Mesenchymal stem cell (in vitro differentiated cells and primary cell): ENCODE measurements at regions not wholly inside any gene's neighbourhood (a gene's known extent, or its start where the extent isn't known, plus 50 kb on each side); places are given as distances from the start of the nearest gene placed in this dataset.

Experiments used
- DNase-seq: peaks from one replicate; pipeline ENCODE4 v3.0.0-alpha.2; 2013
- H2AFZ ChIP-seq: one replicate; pipeline ENCODE4 v1.6.1; 2013; ENCODE audit warnings: low read depth, mild to moderate bottlenecking, control low read depth, inconsistent platforms, low read length, moderate library complexity
- H2AK5ac ChIP-seq: 2 replicates; pipeline ENCODE4 v1.6.1; 2013; ENCODE audit warnings: low read length, moderate library complexity, mild to moderate bottlenecking, inconsistent platforms; ENCODE audit not compliant: severe bottlenecking
- H2BK120ac ChIP-seq: one replicate; pipeline ENCODE4 v1.6.1; 2013; ENCODE audit warnings: low read depth, mild to moderate bottlenecking, inconsistent platforms, low read length, moderate library complexity
- H2BK12ac ChIP-seq, 2 experiments: one replicate each; pipeline ENCODE4 v1.6.1; 2013; ENCODE audit warnings: inconsistent platforms in 2 of 2, low read length in 2 of 2, mild to moderate bottlenecking in 2 of 2, moderate library complexity in 2 of 2, control low read depth in 1 of 2
- H2BK15ac ChIP-seq: one replicate; pipeline ENCODE4 v1.6.1; 2013; ENCODE audit warnings: mild to moderate bottlenecking, low read depth, inconsistent platforms; ENCODE audit not compliant: poor library complexity, severe bottlenecking
- H2BK5ac ChIP-seq: 2 replicates; pipeline ENCODE4 v1.6.1; 2013; ENCODE audit warnings: low read depth, mild to moderate bottlenecking, low read length, control low read depth, inconsistent platforms; ENCODE audit not compliant: poor library complexity, severe bottlenecking
- H3K14ac ChIP-seq, 2 experiments: one replicate each; pipeline ENCODE4 v1.6.1; 2013; ENCODE audit warnings: inconsistent platforms in 2 of 2, low read length in 2 of 2, control low read depth in 1 of 2, mild to moderate bottlenecking in 1 of 2, moderate library complexity in 1 of 2
- H3K18ac ChIP-seq, 2 experiments: one replicate each; pipeline ENCODE4 v1.6.1; 2013; ENCODE audit warnings: inconsistent platforms in 2 of 2, low read length in 2 of 2, control low read depth in 1 of 2, low read depth in 1 of 2, mild to moderate bottlenecking in 1 of 2
- H3K23ac ChIP-seq, 2 experiments: one replicate each; pipeline ENCODE4 v1.6.1; 2013; ENCODE audit warnings: inconsistent platforms in 2 of 2, low read length in 2 of 2, mild to moderate bottlenecking in 2 of 2, moderate library complexity in 2 of 2, control low read depth in 1 of 2
- H3K27ac ChIP-seq: 2 replicates; pipeline ENCODE4 v1.5.1; 2013; ENCODE audit warnings: mild to moderate bottlenecking, moderate library complexity, low read length, control low read depth, inconsistent platforms; ENCODE audit not compliant: poor library complexity, severe bottlenecking
- H3K27me3 ChIP-seq, 2 experiments: 2 replicates each; pipeline versions ENCODE4 v1.6.1 to v1.7.0; 2013; ENCODE audit warnings: low read length in 2 of 2, mild to moderate bottlenecking in 2 of 2, moderate library complexity in 2 of 2, control low read depth in 1 of 2, inconsistent platforms in 1 of 2; ENCODE audit not compliant: control insufficient read depth in 1 of 2, insufficient read depth in 1 of 2
- H3K36me3 ChIP-seq, 2 experiments: 2 replicates each; pipeline versions ENCODE4 v1.6.1 to v1.7.0; 2013; ENCODE audit warnings: low read length in 2 of 2, control low read depth in 1 of 2, inconsistent platforms in 1 of 2, low read depth in 1 of 2, mild to moderate bottlenecking in 1 of 2; ENCODE audit not compliant: insufficient read depth in 2 of 2, control insufficient read depth in 1 of 2
- H3K4ac ChIP-seq, 2 experiments: one replicate each; pipeline ENCODE4 v1.6.1; 2013; ENCODE audit warnings: inconsistent platforms in 2 of 2, low read length in 2 of 2, mild to moderate bottlenecking in 2 of 2, moderate library complexity in 2 of 2, control low read depth in 1 of 2, low read depth in 1 of 2
- H3K4me1 ChIP-seq: 2 replicates; pipeline ENCODE4 v1.6.1; 2013; ENCODE audit warnings: low read depth, low read length, control low read depth; ENCODE audit not compliant: control insufficient read depth, insufficient read depth
- H3K4me2 ChIP-seq: 2 replicates; pipeline ENCODE4 v1.6.1; 2013; ENCODE audit warnings: low read length, mild to moderate bottlenecking, inconsistent platforms; ENCODE audit not compliant: poor library complexity, severe bottlenecking
- H3K4me3 ChIP-seq, 2 experiments: 2 replicates each; pipeline versions ENCODE4 v1.5.1 to v1.7.0; 2013; ENCODE audit warnings: low read length in 2 of 2, mild to moderate bottlenecking in 2 of 2, control low read depth in 1 of 2, low read depth in 1 of 2; ENCODE audit not compliant: insufficient read depth in 1 of 2
- H3K79me1 ChIP-seq: replicated peaks from 2 replicates; pipeline ENCODE4 v1.6.1; 2013; ENCODE audit warnings: mild to moderate bottlenecking, control low read depth, low read length, inconsistent platforms; ENCODE audit not compliant: poor library complexity, severe bottlenecking
- H3K9ac ChIP-seq: 2 replicates; pipeline ENCODE4 v1.7.0; 2013; ENCODE audit warnings: mild to moderate bottlenecking, low read length, moderate library complexity
- H3K9me3 ChIP-seq: 2 replicates; pipeline ENCODE4 v1.7.0; 2013; ENCODE audit warnings: mild to moderate bottlenecking, low read length; ENCODE audit not compliant: control insufficient read depth
- H4K8ac ChIP-seq: one replicate; pipeline ENCODE4 v1.6.1; 2013; ENCODE audit warnings: inconsistent platforms, mild to moderate bottlenecking, low read length, moderate library complexity
- H4K91ac ChIP-seq: one replicate; pipeline ENCODE4 v1.6.1; 2013; ENCODE audit warnings: mild to moderate bottlenecking, low read length, inconsistent platforms
- WGBS: methylation state at CpG from one replicate; pipeline ENCODE4 v1.1.7; 2013; ENCODE audit warnings: mixed read lengths; 5-methylcytosine and 5-hydroxymethylcytosine counted together

DNA sequence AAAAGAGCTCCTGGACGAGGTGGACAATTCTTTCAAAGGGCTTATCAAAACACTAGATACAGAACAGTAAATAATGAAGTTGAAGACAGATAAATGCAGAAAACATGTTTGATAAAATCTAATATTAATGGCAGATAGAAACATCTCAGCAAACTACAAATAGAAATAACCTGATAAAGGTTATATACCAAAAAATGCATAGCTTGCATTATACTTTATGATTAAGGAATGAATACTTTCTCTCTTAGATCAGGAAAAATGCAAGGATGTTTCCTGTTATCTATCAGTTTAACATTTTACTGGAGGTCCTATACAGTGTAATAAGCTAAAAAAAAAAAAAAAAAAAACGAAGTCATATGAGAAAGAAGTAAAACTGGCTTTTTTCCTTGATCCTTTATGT lies 304.5 kb upstream of the CXorf51A start:
- Histone ChIP-seq H2BK120ac (no peak overlapping the region), H4K8ac (no peak overlapping the region), H3K4ac (no peak overlapping the region), H3K4me1 (no peaks in the 10 kb centered on the region), H3K18ac (no peak overlapping the region), H2BK15ac (no peak overlapping the region), H3K36me3 (no peaks in the 10 kb centered on the region), H3K9ac (no peak overlapping the region), H3K27me3 (no peaks in the 10 kb centered on the region), H4K91ac (no peak overlapping the region), H2BK12ac (no peak overlapping the region), H3K4me3 (no peak overlapping the region), H3K14ac (no peak overlapping the region), H3K79me1 (no peaks in the 10 kb centered on the region), H3K23ac (no peak overlapping the region), H2BK5ac (no peak overlapping the region), H3K4me2 (no peak overlapping the region), H2AFZ (no peak overlapping the region), H3K9me3 (peaks cover 6% of the 10 kb centered on the region), H3K27ac (no peak overlapping the region), H2AK5ac (no peak overlapping the region)
- DNase-seq: no peak
- WGBS: no CpG with 5 or more reads among the region's 2 CpGs

DNA sequence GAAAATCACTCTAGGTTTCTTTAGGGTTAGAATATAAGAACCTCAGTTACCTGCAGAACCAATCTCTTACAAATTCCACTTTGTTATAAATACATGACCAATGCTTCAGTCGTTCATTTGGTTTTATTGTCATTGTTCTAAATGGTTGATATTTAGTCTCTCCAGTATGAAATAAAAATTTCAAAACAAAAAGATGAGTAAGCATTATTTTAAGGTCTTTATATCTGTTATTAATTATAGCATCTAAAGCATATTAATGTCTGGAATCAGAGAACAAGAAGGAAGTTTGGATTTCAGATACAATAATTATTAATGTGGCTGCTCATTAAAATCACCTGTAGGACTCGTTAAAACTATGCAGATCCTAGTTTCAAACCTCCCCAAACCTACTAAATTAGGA lies 265.4 kb upstream of the CXorf51A start:
- Histone ChIP-seq H3K4me1 (no peaks in the 10 kb centered on the region), H3K27ac (no peak overlapping the region), H2BK12ac (no peak overlapping the region), H3K9ac (no peak overlapping the region), H2AFZ (no peak overlapping the region), H3K23ac (no peak overlapping the region), H3K4ac (no peak overlapping the region), H2BK5ac (no peak overlapping the region), H3K36me3 (no peaks in the 10 kb centered on the region), H2BK120ac (no peak overlapping the region), H3K9me3 (peaks cover 7% of the 10 kb centered on the region), H2BK15ac (no peak overlapping the region), H3K18ac (no peak overlapping the region), H3K14ac (no peak overlapping the region), H3K4me3 (no peak overlapping the region), H3K27me3 (no peaks in the 10 kb centered on the region), H3K4me2 (no peak overlapping the region), H4K8ac (no peak overlapping the region), H3K79me1 (no peaks in the 10 kb centered on the region), H2AK5ac (no peak overlapping the region), H4K91ac (no peak overlapping the region)
- no peak for DNase-seq
- no CpG with 5 or more reads among the region's 2 CpGs for WGBS

DNA sequence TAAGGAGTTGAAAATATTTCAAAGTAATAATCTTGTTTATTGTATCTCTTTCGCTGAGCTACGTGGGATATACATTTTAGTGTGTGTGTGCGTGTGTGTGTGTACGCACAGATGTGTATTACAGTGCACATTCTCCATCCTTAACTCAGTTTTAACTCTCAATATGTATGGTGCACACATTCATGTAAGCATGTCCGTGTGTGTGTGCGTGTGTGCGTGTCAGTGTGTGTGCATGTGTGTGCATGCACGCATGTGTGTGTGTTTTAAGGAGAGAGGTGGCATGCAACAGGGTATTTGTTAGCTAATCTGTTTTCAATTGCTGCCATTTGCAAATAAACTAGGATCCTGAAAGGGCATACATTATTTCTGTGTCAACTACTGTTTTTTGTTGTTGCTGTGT lies 264.9 kb upstream of the CXorf51A start:
- no peak overlapping the region for H3K14ac ChIP-seq
- no peak overlapping the region for H2AK5ac ChIP-seq
- H3K9me3 ChIP-seq: peaks cover 7% of the 10 kb centered on the region
- DNase-seq: no peak
- no peak overlapping the region for H2BK15ac ChIP-seq
- H2BK120ac ChIP-seq: no peak overlapping the region
- H3K4me2 ChIP-seq: no peak overlapping the region
- H4K91ac ChIP-seq: no peak overlapping the region
- H2BK12ac ChIP-seq: no peak overlapping the region
- no peak overlapping the region for H3K27ac ChIP-seq
- H2BK5ac ChIP-seq: no peak overlapping the region
- no peak overlapping the region for H2AFZ ChIP-seq
- H4K8ac ChIP-seq: no peak overlapping the region
- no peaks in the 10 kb centered on the region for H3K36me3 ChIP-seq
- H3K9ac ChIP-seq: no peak overlapping the region
- H3K27me3 ChIP-seq: no peaks in the 10 kb centered on the region
- no peaks in the 10 kb centered on the region for H3K4me1 ChIP-seq
- no peak overlapping the region for H3K4ac ChIP-seq
- H3K79me1 ChIP-seq: no peaks in the 10 kb centered on the region
- H3K18ac ChIP-seq: no peak overlapping the region
- no peak overlapping the region for H3K4me3 ChIP-seq
- no peak overlapping the region for H3K23ac ChIP-seq
- 90% methylated on average over 4 of the region's 8 CpGs for WGBS

DNA sequence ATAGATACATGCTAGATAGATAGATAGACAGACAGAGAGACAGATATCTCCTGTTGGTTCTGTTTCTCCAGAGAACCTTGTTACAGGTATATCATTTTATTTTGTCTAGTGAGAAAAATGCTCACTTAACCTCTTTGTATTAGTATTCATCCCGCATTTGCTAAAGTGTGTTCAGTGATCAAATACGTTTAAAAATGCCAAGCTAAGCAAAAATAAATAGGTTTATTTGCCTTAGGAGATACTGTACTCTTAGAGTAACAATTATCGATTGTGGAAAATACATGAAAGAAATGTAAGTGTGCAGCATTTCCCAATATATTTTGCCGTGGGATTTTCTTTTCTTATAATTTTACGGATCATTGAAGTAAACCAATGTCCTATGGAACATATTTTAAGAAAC lies 262.9 kb upstream of the CXorf51A start:
- Histone ChIP-seq H2BK5ac (no peak overlapping the region), H3K9me3 (peaks cover 7% of the 10 kb centered on the region), H2BK15ac (no peak overlapping the region), H4K91ac (no peak overlapping the region), H3K36me3 (no peaks in the 10 kb centered on the region), H3K27me3 (no peaks in the 10 kb centered on the region), H3K4me3 (no peak overlapping the region), H2AFZ (no peak overlapping the region), H2AK5ac (no peak overlapping the region), H3K23ac (no peak overlapping the region), H3K4ac (no peak overlapping the region), H3K18ac (no peak overlapping the region), H3K14ac (no peak overlapping the region), H4K8ac (no peak overlapping the region), H3K9ac (no peak overlapping the region), H3K79me1 (no peaks in the 10 kb centered on the region), H2BK12ac (no peak overlapping the region), H3K27ac (no peak overlapping the region), H2BK120ac (no peak overlapping the region), H3K4me1 (no peaks in the 10 kb centered on the region), H3K4me2 (no peak overlapping the region)
- WGBS: 92% methylated on average over 2 of the region's 5 CpGs
- DNase-seq: no peak
